ENCODE measurements at regions not wholly inside any gene's neighbourhood (a gene's known extent, or its start where the extent isn't known, plus 50 kb on each side); places are given as distances from the start of the nearest gene placed in this dataset.

- Mint-ChIP-seq H3K9me3 (peaks cover 23 to 28% of the 10 kb centered on the region in 2 donors), H3K27ac (no peak overlapping the region), H3K36me3 (peaks cover 0 to 7% of the 10 kb centered on the region in 2 donors)
- no peak for ATAC-seq
- DNase-seq (ENCODE audit: low spot score in 2 of 2), result no peak
Measured at GRCh38 chr2:5555636-5556035, 136.5 kb upstream of the SOX11 start.

DNA sequence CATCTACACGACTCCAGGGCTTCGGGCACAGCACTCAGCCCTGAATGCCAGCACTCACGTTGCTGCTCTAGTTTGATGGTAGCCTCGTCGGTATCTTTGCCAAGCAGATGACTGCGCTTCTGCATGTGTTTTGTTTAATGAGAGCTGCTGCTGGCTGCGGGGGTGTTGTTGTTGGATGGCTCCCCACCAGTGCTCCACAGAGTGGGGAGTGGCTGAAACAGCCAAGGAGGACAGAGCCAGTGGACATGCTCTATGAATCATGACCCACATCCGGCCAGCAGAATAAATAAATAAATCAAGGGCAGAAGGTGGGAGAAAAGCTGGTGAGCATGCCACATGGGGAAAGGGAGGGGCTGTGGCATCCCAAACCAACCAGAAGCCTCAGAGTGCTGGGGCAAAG is 131.2 kb upstream of the SOX11 start:
- H3K36me3 Mint-ChIP-seq, result no peaks in the 10 kb centered on the region
- H3K9me3 Mint-ChIP-seq, result peaks cover 14 to 18% of the 10 kb centered on the region in 2 donors
- H3K27ac Mint-ChIP-seq, result no peak overlapping the region
- no peak for ATAC-seq
- DNase-seq (ENCODE audit: low spot score in 2 of 2), result no peak

DNA sequence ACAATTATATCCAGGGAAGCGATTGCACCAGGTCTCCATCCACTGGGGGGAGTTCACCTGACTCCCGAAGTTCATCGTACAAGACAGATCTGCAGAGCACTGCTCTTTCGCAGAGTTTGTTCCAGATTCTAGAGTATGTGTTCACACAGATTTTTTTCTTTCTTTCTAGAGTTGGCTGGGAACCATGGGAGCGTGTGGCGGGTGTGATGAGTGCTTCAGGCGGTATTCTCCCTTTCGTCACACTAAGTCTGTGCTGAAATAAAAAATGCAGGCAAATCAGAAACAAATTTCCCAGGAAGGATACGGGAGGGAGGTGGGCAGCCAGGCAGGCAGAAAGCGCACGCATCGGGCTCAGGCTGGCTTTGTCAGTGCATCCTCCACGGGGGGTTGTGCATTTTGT is 129.8 kb upstream of the SOX11 start:
- DNase-seq (ENCODE audit: low spot score in 2 of 2) (no peak), ATAC-seq (no peak)
- Mint-ChIP-seq H3K27ac (no peak overlapping the region), H3K9me3 (peaks cover 12 to 18% of the 10 kb centered on the region in 2 donors), H3K36me3 (no peaks in the 10 kb centered on the region)

- Mint-ChIP-seq H3K9me3 (peaks cover 8 to 13% of the 10 kb centered on the region in 2 donors), H3K36me3 (no peaks in the 10 kb centered on the region), H3K27ac (no peak overlapping the region)
- ATAC-seq (no peak), DNase-seq (ENCODE audit: low spot score in 2 of 2) (no peak)
Measured at GRCh38 chr2:5562865-5563264, 129.3 kb upstream of the SOX11 start.

GRCh38 chr2:5563411-5563810 is 128.8 kb upstream of the SOX11 start:
- DNase-seq (ENCODE audit: low spot score in 2 of 2) (no peak), ATAC-seq (no peak)
- peaks cover 6 to 12% of the 10 kb centered on the region in 2 donors for H3K9me3 Mint-ChIP-seq
- no peak overlapping the region for H3K27ac Mint-ChIP-seq
- H3K36me3 Mint-ChIP-seq, result no peaks in the 10 kb centered on the region

DNA sequence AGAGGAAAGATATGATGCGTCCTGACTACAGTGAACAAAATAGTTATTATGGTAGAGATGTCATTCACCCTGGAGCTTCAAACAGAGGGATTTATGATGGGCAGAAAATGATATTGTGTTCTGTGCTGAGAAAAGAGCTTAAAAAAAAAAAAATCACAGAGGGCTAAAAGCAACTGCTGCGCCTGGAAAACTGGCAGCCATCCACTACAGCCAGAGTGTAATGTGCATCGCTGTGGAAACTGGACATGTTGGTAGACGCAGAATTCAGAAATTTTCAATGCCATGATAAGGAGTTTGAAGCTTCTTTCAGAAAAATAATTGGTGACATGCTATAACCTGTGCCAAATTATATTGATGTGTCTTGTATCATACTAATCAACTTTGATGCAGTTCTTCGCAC is 122.9 kb upstream of the SOX11 start:
- ATAC-seq (no peak), DNase-seq (ENCODE audit: low spot score in 2 of 2) (no peak)
- Mint-ChIP-seq H3K9me3 (peaks cover 4 to 17% of the 10 kb centered on the region in 2 donors), H3K36me3 (no peaks in the 10 kb centered on the region), H3K27ac (no peak overlapping the region)

DNA sequence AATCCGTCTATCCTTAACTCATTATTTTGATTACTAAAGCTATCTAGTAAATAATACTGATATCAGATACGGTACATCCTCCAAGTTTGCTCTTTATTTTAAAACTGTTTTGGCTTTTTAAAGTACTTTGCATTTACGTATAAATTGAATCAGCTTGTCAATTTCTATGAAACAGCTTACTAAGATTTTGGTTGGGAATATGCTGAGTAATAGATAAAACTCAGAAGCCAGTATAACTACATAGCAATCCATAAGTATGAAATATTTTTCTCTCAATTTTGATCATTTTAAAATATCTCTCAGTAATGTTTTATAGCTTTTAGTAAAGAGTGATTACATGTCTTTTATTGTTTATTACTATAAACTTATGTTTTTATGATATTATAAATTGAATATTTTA is 116.2 kb upstream of the SOX11 start:
- ATAC-seq (no peak), DNase-seq (ENCODE audit: low spot score in 2 of 2) (no peak)
- no peak overlapping the region for H3K27ac Mint-ChIP-seq
- no peaks in the 10 kb centered on the region for H3K36me3 Mint-ChIP-seq
- H3K9me3 Mint-ChIP-seq, result peaks cover 8 to 14% of the 10 kb centered on the region in 2 donors

DNA sequence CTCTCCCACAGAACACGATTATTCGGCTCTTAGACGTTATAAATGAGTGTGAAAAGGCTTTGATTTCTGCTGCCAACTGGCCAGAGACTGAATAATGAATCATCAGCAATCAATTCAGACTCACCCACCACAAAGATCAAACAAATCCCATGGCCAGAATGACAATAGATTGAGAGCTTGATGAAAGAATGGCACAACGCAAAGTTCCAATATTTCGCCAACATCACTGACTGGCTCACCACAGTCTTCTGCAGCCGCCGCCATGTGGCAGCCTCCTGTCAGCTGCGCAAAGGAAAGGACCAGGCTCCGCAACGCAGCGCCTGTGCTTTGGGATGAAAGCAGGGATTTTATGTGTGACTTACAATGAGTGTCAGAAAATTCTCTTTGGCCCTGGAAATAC is 104.4 kb upstream of the SOX11 start:
- DNase-seq (ENCODE audit: low spot score in 2 of 2) (no peak), ATAC-seq (no peak)
- no peak overlapping the region for H3K27ac Mint-ChIP-seq
- peaks cover 7 to 8% of the 10 kb centered on the region in 2 donors for H3K9me3 Mint-ChIP-seq
- no peaks in the 10 kb centered on the region for H3K36me3 Mint-ChIP-seq

- ATAC-seq, result no peak
- no peak overlapping the region for H3K27ac Mint-ChIP-seq
Measured at GRCh38 chr2:5588601-5589000, 103.6 kb upstream of the SOX11 start.

DNA sequence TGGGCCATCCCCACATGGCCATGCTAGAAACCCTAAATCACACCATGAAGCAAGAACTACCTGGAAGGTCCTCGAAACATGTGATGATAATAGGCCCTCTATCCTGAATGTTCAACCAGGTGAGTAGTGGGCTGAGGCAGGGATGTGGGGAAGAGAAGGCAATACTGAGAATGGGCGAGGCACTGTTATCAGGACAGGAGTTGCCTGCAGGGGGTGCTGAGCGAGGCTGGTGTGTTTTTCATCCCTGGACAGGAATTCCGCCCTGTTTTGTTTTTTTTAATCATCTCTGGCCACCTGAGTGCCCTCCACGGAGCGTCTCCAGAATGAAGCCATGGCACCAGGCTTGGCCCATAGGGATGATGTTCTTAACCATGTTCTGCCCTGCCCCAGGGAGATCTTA is 103.0 kb upstream of the SOX11 start:
- no peaks in the 10 kb centered on the region for H3K36me3 Mint-ChIP-seq
- peaks cover 7 to 8% of the 10 kb centered on the region in 2 donors for H3K9me3 Mint-ChIP-seq
- H3K27ac Mint-ChIP-seq, result no peak overlapping the region

More at GRCh38 chr2:5588601-5589000, 103.6 kb upstream of the SOX11 start:
- DNase-seq (ENCODE audit: low spot score in 2 of 2), result no peak
- H3K36me3 Mint-ChIP-seq, result no peaks in the 10 kb centered on the region
- H3K9me3 Mint-ChIP-seq, result peaks cover 7 to 8% of the 10 kb centered on the region in 2 donors

DNA sequence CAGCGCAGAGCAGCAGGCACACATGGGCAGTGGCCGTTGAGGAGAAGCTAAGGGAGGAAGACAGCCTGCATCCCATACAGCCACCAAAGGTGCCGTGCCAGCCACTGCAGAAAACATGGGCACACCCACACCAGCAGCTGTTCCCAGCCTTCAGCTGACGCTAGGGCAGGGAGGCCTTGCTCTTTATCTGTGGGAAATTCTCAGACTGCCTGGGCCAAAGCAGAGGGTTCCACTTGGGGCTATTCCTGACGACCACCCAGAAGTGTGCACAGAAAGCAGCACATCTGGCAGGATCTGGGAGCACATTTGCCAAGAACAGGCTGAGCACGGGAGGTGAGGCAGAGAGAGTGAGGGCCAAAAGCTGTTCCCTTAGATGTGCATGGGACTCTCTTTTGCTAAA is 101.3 kb upstream of the SOX11 start:
- no peak for ATAC-seq
- Mint-ChIP-seq H3K27ac (no peak overlapping the region), H3K36me3 (no peaks in the 10 kb centered on the region)

More for the DNA sequence above, 103.0 kb upstream of the SOX11 start:
- ATAC-seq, result no peak
- no peak for DNase-seq (ENCODE audit: low spot score in 2 of 2)

GRCh38 chr2:5592916-5593315 is 99.3 kb upstream of the SOX11 start:
- no peak for DNase-seq (ENCODE audit: low spot score in 2 of 2)
- H3K36me3 Mint-ChIP-seq, result no peaks in the 10 kb centered on the region
- no peak for ATAC-seq
- H3K27ac Mint-ChIP-seq, result no peak overlapping the region
- H3K9me3 Mint-ChIP-seq, result peaks cover 7 to 16% of the 10 kb centered on the region in 2 donors

More for the DNA sequence above, 101.3 kb upstream of the SOX11 start:
- H3K9me3 Mint-ChIP-seq, result peaks cover 7 to 16% of the 10 kb centered on the region in 2 donors
- no peak for DNase-seq (ENCODE audit: low spot score in 2 of 2)

DNA sequence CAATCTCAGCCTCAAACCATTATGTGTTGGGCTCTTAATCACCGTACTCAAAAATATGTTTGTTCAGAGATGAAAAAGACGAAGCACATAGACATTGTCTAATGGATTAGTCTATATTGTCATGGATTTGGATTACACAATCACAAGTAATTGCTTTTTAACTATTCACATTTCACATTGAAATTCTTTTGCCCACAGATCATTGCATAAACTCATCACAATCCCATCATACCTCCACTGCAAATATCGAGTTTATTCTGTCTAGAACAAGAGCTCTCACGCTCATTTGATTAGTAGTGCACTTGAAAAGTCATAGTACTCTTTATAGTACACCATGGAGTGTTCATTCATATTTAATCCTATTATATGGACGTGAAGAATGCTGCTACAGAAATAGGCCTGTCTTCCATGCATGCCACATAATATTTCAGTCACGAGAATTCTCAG is 97.9 kb upstream of the SOX11 start:
- no peak overlapping the region for H3K27ac Mint-ChIP-seq
- ATAC-seq, result no peak
- no peak for DNase-seq (ENCODE audit: low spot score in 2 of 2)
- peaks cover 7 to 16% of the 10 kb centered on the region in 2 donors for H3K9me3 Mint-ChIP-seq
- H3K36me3 Mint-ChIP-seq, result no peaks in the 10 kb centered on the region

GRCh38 chr2:5596868-5597267 is 95.3 kb upstream of the SOX11 start:
- ATAC-seq (no peak), DNase-seq (ENCODE audit: low spot score in 2 of 2) (no peak)
- Mint-ChIP-seq H3K27ac (no peak overlapping the region), H3K36me3 (no peaks in the 10 kb centered on the region), H3K9me3 (peaks cover 2 to 9% of the 10 kb centered on the region in 2 donors)

GRCh38 chr2:5598156-5598555 is 94.0 kb upstream of the SOX11 start:
- no peak overlapping the region for H3K27ac Mint-ChIP-seq
- H3K36me3 Mint-ChIP-seq, result no peaks in the 10 kb centered on the region
- ATAC-seq (no peak), DNase-seq (ENCODE audit: low spot score in 2 of 2) (no peak)
- peaks cover 5 to 8% of the 10 kb centered on the region in 2 donors for H3K9me3 Mint-ChIP-seq

DNA sequence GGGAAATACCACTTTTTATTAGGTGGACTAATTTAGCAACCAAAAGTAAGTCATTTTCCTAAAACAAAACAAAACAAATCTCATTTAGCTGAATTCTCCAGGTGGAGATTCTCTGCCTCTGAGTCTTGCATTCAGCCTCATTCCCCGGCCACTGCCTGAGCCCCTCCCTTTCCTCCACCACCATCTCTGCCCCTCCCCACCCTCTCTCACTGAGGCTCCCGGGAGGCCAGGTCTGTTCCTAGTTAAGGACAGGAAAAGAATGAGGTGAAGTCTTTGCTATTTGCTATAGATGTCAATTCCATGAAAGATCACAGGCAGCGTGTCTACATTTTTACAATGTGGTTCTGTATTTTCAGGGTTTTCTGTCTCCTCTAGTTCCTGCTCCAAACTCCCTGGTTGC is 83.0 kb upstream of the SOX11 start:
- ATAC-seq, result no peak
- H3K27ac Mint-ChIP-seq, result no peak overlapping the region
- peaks cover 13 to 17% of the 10 kb centered on the region in 2 donors for H3K9me3 Mint-ChIP-seq
- DNase-seq (ENCODE audit: low spot score in 2 of 2), result no peak
- peaks cover 0 to 14% of the 10 kb centered on the region in 2 donors for H3K36me3 Mint-ChIP-seq

- Mint-ChIP-seq H3K27ac (no peak overlapping the region), H3K36me3 (peaks cover 0 to 12% of the 10 kb centered on the region in 2 donors), H3K9me3 (peaks cover 18 to 24% of the 10 kb centered on the region in 2 donors)
- ATAC-seq (no peak), DNase-seq (ENCODE audit: low spot score in 2 of 2) (no peak)
Measured at GRCh38 chr2:5612666-5613065, 79.5 kb upstream of the SOX11 start.

DNA sequence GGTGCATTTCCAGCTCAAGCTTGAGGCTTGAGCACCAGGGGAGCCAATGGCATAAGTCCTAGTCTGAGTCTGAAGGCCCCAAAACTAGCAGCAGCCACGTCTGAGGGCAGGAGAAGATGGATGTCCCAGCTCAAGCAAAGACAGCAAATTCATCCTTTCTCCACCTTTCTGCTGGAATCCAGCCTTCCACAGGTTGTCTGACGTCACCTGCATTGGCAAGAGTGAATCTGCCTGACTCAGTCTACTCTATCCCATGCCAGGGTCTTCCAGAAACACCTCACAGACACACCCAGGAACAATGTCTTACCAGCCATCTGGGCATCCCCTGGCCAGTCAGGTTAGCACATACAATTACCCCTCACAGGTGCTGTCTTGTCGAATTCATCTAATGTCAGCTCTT is 76.2 kb upstream of the SOX11 start:
- Mint-ChIP-seq H3K36me3 (peaks cover 0 to 10% of the 10 kb centered on the region in 2 donors), H3K9me3 (peaks cover 14 to 30% of the 10 kb centered on the region in 2 donors), H3K27ac (no peak overlapping the region)
- DNase-seq (ENCODE audit: low spot score in 2 of 2) (no peak), ATAC-seq (no peak)

- ATAC-seq (no peak), DNase-seq (ENCODE audit: low spot score in 2 of 2) (no peak)
- Mint-ChIP-seq H3K9me3 (peaks cover 12 to 22% of the 10 kb centered on the region in 2 donors), H3K36me3 (no peaks in the 10 kb centered on the region), H3K27ac (no peak overlapping the region)
Measured at GRCh38 chr2:5617358-5617757, 74.8 kb upstream of the SOX11 start.
